ENCODE measurements at regions not wholly inside any gene's neighbourhood (a gene's known extent, or its start where the extent isn't known, plus 50 kb on each side); places are given as distances from the start of the nearest gene placed in this dataset.

DNA sequence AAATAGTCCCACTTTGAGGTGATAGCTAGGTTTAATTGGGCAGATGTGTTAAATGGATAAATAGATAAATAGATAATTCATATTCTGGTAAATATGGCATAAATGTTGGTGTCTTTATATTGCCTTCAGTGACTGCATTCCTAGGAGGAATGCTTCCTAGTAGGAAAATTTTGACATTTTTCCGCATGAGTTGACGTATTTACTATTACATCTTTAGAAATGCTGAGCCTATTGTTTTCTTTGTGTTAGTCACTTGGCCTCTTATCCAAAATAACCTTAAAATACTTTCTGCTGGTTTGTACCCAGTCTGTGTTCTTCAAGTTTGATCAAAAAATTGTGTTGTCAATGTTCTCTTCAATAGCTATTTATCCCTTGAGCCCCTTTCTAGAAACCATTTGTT, 495.6 kb upstream of the ZEB2 start:
- H3K27me3 Mint-ChIP-seq: no peaks in the 10 kb centered on the region
- ATAC-seq (ENCODE audit: low read depth): no peak
- DNase-seq (ENCODE audit: low spot score in 2 of 2): no peak

DNA sequence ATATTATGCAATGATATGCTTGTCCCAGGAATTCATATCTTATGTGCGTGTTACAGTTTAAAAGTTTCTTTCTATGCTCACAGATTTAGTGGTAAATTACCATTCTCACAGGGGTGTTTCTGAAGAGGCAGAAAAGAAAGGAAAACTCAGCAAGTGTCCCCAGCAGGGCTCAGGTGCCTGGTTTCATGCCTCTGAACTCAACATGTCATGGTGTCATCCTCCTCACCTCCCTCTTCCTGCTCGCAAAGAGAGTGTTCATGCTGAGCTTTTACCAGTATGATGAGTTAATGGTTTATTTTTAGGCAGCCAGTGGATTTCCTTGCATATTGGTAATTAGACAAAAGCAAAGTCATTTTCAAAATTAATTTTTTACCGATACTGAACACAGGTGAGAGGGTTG, 492.9 kb upstream of the ZEB2 start:
- Mint-ChIP-seq H3K4me3 (no peak overlapping the region), H3K9me3 (no peaks in the 10 kb centered on the region), H3K36me3 (no peaks in the 10 kb centered on the region), H3K27ac (no peak overlapping the region), H3K4me1 (no peaks in the 10 kb centered on the region), H3K27me3 (no peaks in the 10 kb centered on the region)
- ATAC-seq (ENCODE audit: low read depth): no peak
- no peak for DNase-seq (ENCODE audit: low spot score in 2 of 2)

More for the DNA sequence above, 495.6 kb upstream of the ZEB2 start:
- Mint-ChIP-seq H3K27ac (no peak overlapping the region), H3K4me1 (no peaks in the 10 kb centered on the region), H3K4me3 (no peak overlapping the region), H3K36me3 (no peaks in the 10 kb centered on the region), H3K9me3 (no peaks in the 10 kb centered on the region)

- Mint-ChIP-seq H3K27ac (no peak overlapping the region), H3K4me3 (no peak overlapping the region), H3K9me3 (no peaks in the 10 kb centered on the region), H3K36me3 (no peaks in the 10 kb centered on the region), H3K27me3 (no peaks in the 10 kb centered on the region), H3K4me1 (no peaks in the 10 kb centered on the region)
- DNase-seq (ENCODE audit: low spot score in 2 of 2) (no peak), ATAC-seq (ENCODE audit: low read depth) (no peak)
Measured at GRCh38 chr2:145012214-145012670, 492.3 kb upstream of the ZEB2 start.

DNA sequence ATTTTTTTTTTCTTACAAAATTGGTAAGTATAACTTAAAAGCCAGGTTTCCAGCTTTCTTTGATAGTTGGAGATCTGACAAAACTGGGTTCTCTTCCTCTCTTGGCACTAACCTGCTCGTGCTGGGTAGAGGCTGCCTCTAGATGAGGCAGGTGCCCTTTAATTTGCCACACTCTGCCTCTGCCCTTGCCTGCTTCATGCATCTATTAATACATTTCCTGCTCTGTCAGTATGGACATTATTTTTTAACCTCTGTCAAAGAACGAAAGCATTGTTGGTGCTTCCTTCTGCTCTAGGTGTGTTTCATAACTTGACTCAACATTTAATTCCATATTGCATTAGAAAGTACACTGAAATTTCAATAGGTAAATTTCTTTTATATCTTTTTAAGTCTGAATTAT, 490.7 kb upstream of the ZEB2 start:
- Mint-ChIP-seq H3K27me3 (no peaks in the 10 kb centered on the region), H3K4me3 (no peak overlapping the region), H3K27ac (no peak overlapping the region), H3K9me3 (no peaks in the 10 kb centered on the region), H3K4me1 (no peaks in the 10 kb centered on the region), H3K36me3 (no peaks in the 10 kb centered on the region)
- ATAC-seq (ENCODE audit: low read depth) (no peak), DNase-seq (ENCODE audit: low spot score in 2 of 2) (no peak)

GRCh38 chr2:145007960-145008263, 488.0 kb upstream of the ZEB2 start:
- Mint-ChIP-seq H3K27ac (no peak overlapping the region), H3K36me3 (no peaks in the 10 kb centered on the region), H3K4me1 (no peaks in the 10 kb centered on the region), H3K9me3 (no peaks in the 10 kb centered on the region), H3K4me3 (no peak overlapping the region), H3K27me3 (no peaks in the 10 kb centered on the region)
- DNase-seq (ENCODE audit: low spot score in 2 of 2) (no peak), ATAC-seq (ENCODE audit: low read depth) (no peak)

GRCh38 chr2:145007093-145007959, 487.4 kb upstream of the ZEB2 start:
- no peak for DNase-seq (ENCODE audit: low spot score in 2 of 2)
- H3K4me1 Mint-ChIP-seq: no peaks in the 10 kb centered on the region

GRCh38 chr2:145002624-145003023, 482.7 kb upstream of the ZEB2 start:
- Mint-ChIP-seq H3K27me3 (peaks cover 1% of the 10 kb centered on the region), H3K36me3 (no peaks in the 10 kb centered on the region), H3K9me3 (no peaks in the 10 kb centered on the region), H3K27ac (no peak overlapping the region), H3K4me1 (no peaks in the 10 kb centered on the region), H3K4me3 (no peak overlapping the region)
- ATAC-seq (ENCODE audit: low read depth) (no peak), DNase-seq (ENCODE audit: low spot score in 2 of 2) (no peak)

More at GRCh38 chr2:145007093-145007959, 487.4 kb upstream of the ZEB2 start:
- no peak for ATAC-seq (ENCODE audit: low read depth)
- Mint-ChIP-seq H3K27me3 (peaks cover 1% of the 10 kb centered on the region), H3K27ac (no peak overlapping the region), H3K9me3 (no peaks in the 10 kb centered on the region), H3K36me3 (no peaks in the 10 kb centered on the region), H3K4me3 (no peak overlapping the region)

DNA sequence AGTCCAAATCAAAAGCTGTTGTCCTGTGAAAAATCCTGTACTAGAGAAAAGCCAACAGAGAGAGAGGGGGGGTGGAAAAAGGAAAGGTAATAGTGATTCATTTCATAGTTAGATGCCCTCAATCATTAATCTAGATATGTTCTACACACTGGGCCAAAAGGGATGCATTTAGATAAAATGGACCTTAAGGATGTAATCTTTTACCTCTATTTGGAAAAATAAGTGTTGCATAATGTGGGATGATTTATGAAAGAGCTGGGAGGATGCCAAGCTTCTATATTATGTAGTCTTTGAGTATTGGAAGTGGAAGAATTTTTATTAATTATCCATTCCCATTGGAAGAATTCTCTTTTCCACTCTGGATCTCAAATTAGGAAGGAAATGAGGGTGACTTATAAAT, 480.5 kb upstream of the ZEB2 start:
- no peaks in the 10 kb centered on the region for H3K4me1 Mint-ChIP-seq
- no peaks in the 10 kb centered on the region for H3K36me3 Mint-ChIP-seq
- no peak overlapping the region for H3K4me3 Mint-ChIP-seq

DNA sequence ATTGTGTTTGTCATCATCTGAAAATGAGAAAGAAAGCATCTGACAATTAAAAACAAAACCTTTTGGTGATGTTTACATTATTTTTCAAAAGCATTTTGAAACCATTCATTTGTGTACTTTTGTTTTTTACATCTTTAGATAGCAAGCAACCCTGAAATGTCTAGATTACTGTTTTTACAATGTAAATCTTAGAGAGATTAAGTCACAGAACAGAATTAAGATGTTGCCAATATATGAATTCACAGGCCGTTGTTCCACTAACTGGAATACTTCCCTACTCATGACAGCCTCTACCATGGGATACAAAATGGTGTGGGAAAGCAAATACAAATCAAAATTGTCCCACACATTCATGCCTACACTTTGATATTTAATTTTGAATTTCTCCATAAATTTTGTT, 480.0 kb upstream of the ZEB2 start:
- Mint-ChIP-seq H3K27me3 (peaks cover 1% of the 10 kb centered on the region), H3K4me1 (no peaks in the 10 kb centered on the region), H3K36me3 (no peaks in the 10 kb centered on the region), H3K27ac (no peak overlapping the region), H3K4me3 (no peak overlapping the region), H3K9me3 (no peaks in the 10 kb centered on the region)
- no peak for DNase-seq (ENCODE audit: low spot score in 2 of 2)
- ATAC-seq (ENCODE audit: low read depth): no peak

More for the DNA sequence above, 480.5 kb upstream of the ZEB2 start:
- no peaks in the 10 kb centered on the region for H3K9me3 Mint-ChIP-seq
- H3K27me3 Mint-ChIP-seq: peaks cover 1% of the 10 kb centered on the region
- H3K27ac Mint-ChIP-seq: no peak overlapping the region
- ATAC-seq (ENCODE audit: low read depth) (no peak), DNase-seq (ENCODE audit: low spot score in 2 of 2) (no peak)

- Mint-ChIP-seq H3K4me3 (no peak overlapping the region), H3K36me3 (no peaks in the 10 kb centered on the region), H3K27ac (no peak overlapping the region), H3K4me1 (no peaks in the 10 kb centered on the region), H3K27me3 (peaks cover 1% of the 10 kb centered on the region), H3K9me3 (no peaks in the 10 kb centered on the region)
- no peak for ATAC-seq (ENCODE audit: low read depth)
- no peak for DNase-seq (ENCODE audit: low spot score in 2 of 2)
Measured at GRCh38 chr2:144999071-144999875, 479.4 kb upstream of the ZEB2 start.

DNA sequence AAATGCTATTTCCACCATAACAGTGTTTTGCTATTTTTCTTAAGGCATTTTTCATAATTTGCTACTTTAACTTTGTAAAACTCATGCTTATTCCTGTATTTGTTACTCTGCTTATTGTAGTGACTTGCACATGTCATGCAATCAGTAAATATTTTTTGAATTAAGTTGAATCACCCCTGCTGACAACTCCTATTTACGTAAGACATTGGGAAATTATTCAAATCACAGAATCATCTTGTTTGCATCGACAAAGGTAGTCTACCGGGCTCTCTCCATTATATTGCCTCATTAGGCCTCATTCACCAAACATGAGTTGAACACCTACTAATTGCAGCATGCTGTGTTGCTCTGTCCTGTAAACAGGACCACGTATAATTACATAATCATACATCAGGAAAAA, 478.5 kb upstream of the ZEB2 start:
- Mint-ChIP-seq H3K36me3 (no peaks in the 10 kb centered on the region), H3K4me1 (no peaks in the 10 kb centered on the region), H3K9me3 (no peaks in the 10 kb centered on the region), H3K27me3 (peaks cover 1% of the 10 kb centered on the region), H3K4me3 (no peak overlapping the region), H3K27ac (no peak overlapping the region)
- no peak for DNase-seq (ENCODE audit: low spot score in 2 of 2)
- no peak for ATAC-seq (ENCODE audit: low read depth)

DNA sequence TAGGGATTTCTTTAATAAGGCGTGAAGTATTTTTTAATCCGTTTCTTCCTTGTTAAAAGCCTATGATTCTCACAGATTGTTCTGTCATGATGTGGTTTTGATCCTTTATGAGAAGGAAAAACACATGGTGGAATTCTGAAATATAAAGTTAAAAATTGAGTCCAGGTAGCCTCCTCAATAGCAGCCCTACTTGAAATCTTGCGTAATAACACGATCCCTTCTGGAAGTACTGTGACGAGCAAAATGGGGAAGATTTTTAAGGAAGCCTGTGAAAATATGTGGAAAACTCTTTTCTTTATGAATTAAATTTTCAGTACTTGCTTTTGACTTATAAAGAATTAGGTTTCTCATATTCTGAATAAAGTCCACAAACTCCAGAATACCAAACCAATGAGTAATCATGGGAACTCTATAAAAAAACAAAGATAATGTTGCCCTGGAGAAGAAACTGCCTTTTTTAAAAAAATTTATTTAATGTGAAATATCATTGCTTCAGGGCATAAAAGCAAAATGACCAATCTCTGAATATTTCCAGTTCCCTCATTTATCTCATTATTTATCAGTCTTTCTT, 476.4 kb upstream of the ZEB2 start:
- ATAC-seq (ENCODE audit: low read depth): no peak
- DNase-seq (ENCODE audit: low spot score in 2 of 2): no peak

GRCh38 chr2:144995482-144995881, 475.6 kb upstream of the ZEB2 start:
- no peak overlapping the region for H3K4me3 Mint-ChIP-seq
- ATAC-seq (ENCODE audit: low read depth): no peak

More for the DNA sequence above, 476.4 kb upstream of the ZEB2 start:
- Mint-ChIP-seq H3K27me3 (no peaks in the 10 kb centered on the region), H3K4me1 (no peaks in the 10 kb centered on the region), H3K4me3 (no peak overlapping the region), H3K36me3 (no peaks in the 10 kb centered on the region), H3K9me3 (no peaks in the 10 kb centered on the region), H3K27ac (no peak overlapping the region)

GRCh38 chr2:144990661-144991060, 470.7 kb upstream of the ZEB2 start:
- peaks cover 9% of the 10 kb centered on the region for H3K9me3 Mint-ChIP-seq
- H3K36me3 Mint-ChIP-seq: peaks cover 6% of the 10 kb centered on the region
- H3K27me3 Mint-ChIP-seq: no peaks in the 10 kb centered on the region
- H3K4me3 Mint-ChIP-seq: no peak overlapping the region
- H3K4me1 Mint-ChIP-seq: no peaks in the 10 kb centered on the region
- no peak for DNase-seq (ENCODE audit: low spot score in 2 of 2)
- H3K27ac Mint-ChIP-seq: no peak overlapping the region
- ATAC-seq (ENCODE audit: low read depth): no peak

More at GRCh38 chr2:144995482-144995881, 475.6 kb upstream of the ZEB2 start:
- no peak for DNase-seq (ENCODE audit: low spot score in 2 of 2)
- Mint-ChIP-seq H3K4me1 (no peaks in the 10 kb centered on the region), H3K27me3 (no peaks in the 10 kb centered on the region), H3K9me3 (no peaks in the 10 kb centered on the region), H3K36me3 (no peaks in the 10 kb centered on the region), H3K27ac (no peak overlapping the region)

Data from memory B cell (primary cell).